Erythroblast (primary cell): ENCODE measurements at regions not wholly inside any gene's neighbourhood (a gene's known extent, or its start where the extent isn't known, plus 50 kb on each side); places are given as distances from the start of the nearest gene placed in this dataset.

Source experiments
- GATA1 ChIP-seq: IDR thresholded peaks from 2 replicates; pipeline ENCODE4 v1.6.1; 2011; ENCODE audit warnings: low read depth, mild to moderate bottlenecking, control low read depth, low read length, moderate library complexity
- POLR2A ChIP-seq: IDR thresholded peaks from 2 replicates; pipeline ENCODE4 v1.6.1; 2011; ENCODE audit warnings: mild to moderate bottlenecking, low read length

GRCh38 chr1:191162762-191163161 lies 685.1 kb upstream of the BRINP3 start:
- TF ChIP-seq POLR2A (no peak), GATA1 (no peak)
